Erythroblast (primary cell): ENCODE measurements at regions not wholly inside any gene's neighbourhood (a gene's known extent, or its start where the extent isn't known, plus 50 kb on each side); places are given as distances from the start of the nearest gene placed in this dataset.

Source experiments
- GATA1 ChIP-seq: IDR thresholded peaks from 2 replicates; pipeline ENCODE4 v1.6.1; 2011; ENCODE audit warnings: low read depth, mild to moderate bottlenecking, control low read depth, low read length, moderate library complexity
- POLR2A ChIP-seq: IDR thresholded peaks from 2 replicates; pipeline ENCODE4 v1.6.1; 2011; ENCODE audit warnings: mild to moderate bottlenecking, low read length

GRCh38 chr16:17602678-17603077, 131.9 kb upstream of the XYLT1 start:
- no peak for TF ChIP-seq POLR2A
- TF ChIP-seq GATA1: no peak
